HG03159 (cell line): ENCODE measurements at regions not wholly inside any gene's neighbourhood (a gene's known extent, or its start where the extent isn't known, plus 50 kb on each side); places are given as distances from the start of the nearest gene placed in this dataset.

ENCODE experiments used
- ATAC-seq: cut with Tn5 transposase; IDR thresholded peaks from one replicate; pipeline ENCODE4 v1.9.1; 2021; ENCODE audit warnings: mild to moderate bottlenecking, moderate library complexity; ENCODE audit not compliant: unreplicated experiment

- ATAC-seq, result no peak
Measured at GRCh38 chr6:137434640-137435039, 59.6 kb downstream of the OLIG3 start.

- peak; percentile 70 for ATAC-seq
Measured at GRCh38 chr6:137432054-137432611, 62.1 kb downstream of the OLIG3 start.

GRCh38 chr6:137430954-137431353 is 63.2 kb downstream of the OLIG3 start:
- peak; percentile 51 for ATAC-seq

GRCh38 chr6:137427656-137428290 is 66.4 kb downstream of the OLIG3 start:
- no peak for ATAC-seq

GRCh38 chr6:137426007-137426689 is 68.0 kb downstream of the OLIG3 start:
- no peak for ATAC-seq

- no peak for ATAC-seq
Measured at GRCh38 chr6:137424251-137424650, 69.9 kb downstream of the OLIG3 start.

GRCh38 chr6:137423451-137424168 is 70.6 kb downstream of the OLIG3 start:
- no peak for ATAC-seq

- no peak for ATAC-seq
Measured at GRCh38 chr6:137417396-137417795, 76.8 kb downstream of the OLIG3 start.

GRCh38 chr6:137416376-137417109 is 77.7 kb downstream of the OLIG3 start:
- ATAC-seq, result no peak

GRCh38 chr6:137415834-137416190 is 78.4 kb downstream of the OLIG3 start:
- ATAC-seq, result no peak

GRCh38 chr6:137415127-137415833 is 78.9 kb downstream of the OLIG3 start:
- ATAC-seq, result peak; percentile 91

GRCh38 chr6:137414599-137414998 is 79.6 kb downstream of the OLIG3 start:
- no peak for ATAC-seq

- no peak for ATAC-seq
Measured at GRCh38 chr6:137413482-137413881, 80.7 kb downstream of the OLIG3 start.

- no peak for ATAC-seq
Measured at GRCh38 chr6:137412562-137412961, 81.6 kb downstream of the OLIG3 start.

- no peak for ATAC-seq
Measured at GRCh38 chr6:137409266-137409777, 84.9 kb downstream of the OLIG3 start.

- ATAC-seq, result no peak
Measured at GRCh38 chr6:137407816-137408215, 86.4 kb downstream of the OLIG3 start.

- ATAC-seq, result no peak
Measured at GRCh38 chr6:137405806-137406205, 88.4 kb downstream of the OLIG3 start.

GRCh38 chr6:137403855-137404254 is 90.3 kb downstream of the OLIG3 start:
- ATAC-seq, result no peak

GRCh38 chr6:137403443-137403842 is 90.8 kb downstream of the OLIG3 start:
- no peak for ATAC-seq

GRCh38 chr6:137402143-137402680 is 92.0 kb downstream of the OLIG3 start:
- ATAC-seq, result no peak
